ENCODE measurements at regions not wholly inside any gene's neighbourhood (a gene's known extent, or its start where the extent isn't known, plus 50 kb on each side); places are given as distances from the start of the nearest gene placed in this dataset.

DNA sequence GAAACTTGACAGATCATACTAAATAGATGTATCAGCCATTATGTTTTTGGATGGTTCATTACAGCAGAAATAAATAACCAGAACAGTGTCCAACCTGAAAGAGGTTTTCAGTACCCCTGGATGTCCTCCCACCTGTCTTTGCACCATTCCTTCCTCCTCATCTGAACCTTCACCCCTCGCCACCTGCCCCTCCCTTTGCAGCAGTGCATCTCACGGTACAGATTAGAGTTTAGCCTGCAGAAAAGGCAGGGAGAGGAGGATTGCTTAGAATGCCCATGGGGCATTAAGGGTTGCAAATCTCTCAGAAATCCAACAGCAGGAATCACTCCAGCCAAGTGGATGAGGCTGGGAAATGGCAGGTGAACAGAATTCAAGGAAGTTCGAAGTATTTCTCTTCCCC, 155.0 kb downstream of the HS3ST2 start:
- ChIA-PET POLR2A (no interaction called here), CTCF (no interaction called here)
- no peak for TF ChIP-seq HDGF (IDR thresholded peaks at IDR 0.05; ENCODE audit: borderline replicate concordance)
- no peak for TF ChIP-seq SP1 (IDR thresholded peaks at IDR 0.05)
- no peak for TF ChIP-seq FOXK2 (IDR thresholded peaks at IDR 0.05)
- TF ChIP-seq ELF4 (IDR thresholded peaks at IDR 0.05): no peak
- no peak for TF ChIP-seq FOXM1 (IDR thresholded peaks at IDR 0.05; ENCODE audit: borderline replicate concordance)
- TF ChIP-seq, protein P1, sequence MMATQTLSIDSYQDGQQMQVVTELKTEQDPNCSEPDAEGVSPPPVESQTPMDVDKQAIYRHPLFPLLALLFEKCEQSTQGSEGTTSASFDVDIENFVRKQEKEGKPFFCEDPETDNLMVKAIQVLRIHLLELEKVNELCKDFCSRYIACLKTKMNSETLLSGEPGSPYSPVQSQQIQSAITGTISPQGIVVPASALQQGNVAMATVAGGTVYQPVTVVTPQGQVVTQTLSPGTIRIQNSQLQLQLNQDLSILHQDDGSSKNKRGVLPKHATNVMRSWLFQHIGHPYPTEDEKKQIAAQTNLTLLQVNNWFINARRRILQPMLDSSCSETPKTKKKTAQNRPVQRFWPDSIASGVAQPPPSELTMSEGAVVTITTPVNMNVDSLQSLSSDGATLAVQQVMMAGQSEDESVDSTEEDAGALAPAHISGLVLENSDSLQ (IDR thresholded peaks at IDR 0.05): no peak
- TF ChIP-seq CTBP1 (IDR thresholded peaks at IDR 0.05; ENCODE audit: borderline replicate concordance): no peak
- no peak for TF ChIP-seq ZNF384 (IDR thresholded peaks at IDR 0.05)
- TF ChIP-seq SUZ12 (IDR thresholded peaks at IDR 0.05): no peak
- no peak for TF ChIP-seq FOXA1 (IDR thresholded peaks at IDR 0.05)
- TF ChIP-seq BHLHE40 (IDR thresholded peaks at IDR 0.05; ENCODE audit: borderline replicate concordance): no peak
- no peak for TF ChIP-seq NFRKB (IDR thresholded peaks at IDR 0.05)
- TF ChIP-seq TARDBP (IDR thresholded peaks at IDR 0.05): no peak
- TF ChIP-seq ARNT (IDR thresholded peaks at IDR 0.05): no peak
- no peak for DNase-seq (ENCODE audit: extremely low spot score)

DNA sequence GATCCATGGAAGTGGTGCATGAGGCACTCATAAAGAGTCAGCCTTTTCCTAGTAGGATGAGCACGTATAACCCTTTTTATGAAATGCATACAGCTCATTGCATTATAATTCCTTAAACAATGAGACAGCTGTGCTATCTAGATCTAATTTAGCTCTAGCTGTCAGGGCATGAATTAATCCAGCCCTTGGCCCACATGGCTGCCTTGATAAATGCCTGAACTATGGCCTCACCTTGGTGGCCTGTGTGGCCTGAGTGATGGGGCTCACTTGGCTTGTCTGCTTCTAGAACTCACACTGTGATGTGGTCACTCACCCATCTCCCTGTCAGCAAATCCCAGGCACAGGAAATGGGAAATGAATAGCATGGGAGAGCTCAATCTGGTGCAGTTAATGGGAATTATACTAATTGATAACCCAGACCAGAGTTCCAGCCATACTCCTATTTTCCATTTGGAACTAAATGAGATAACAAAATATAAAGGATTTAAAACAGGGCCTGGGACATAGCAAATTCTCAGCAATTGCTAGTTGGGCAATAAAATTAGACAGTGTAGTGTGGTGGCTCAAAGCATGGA, 153.6 kb downstream of the HS3ST2 start:
- CTCF ChIA-PET: no interaction called here
- POLR2A ChIA-PET: no interaction called here

More for the DNA sequence above, 153.6 kb downstream of the HS3ST2 start:
- no peak for TF ChIP-seq ELF4 (IDR thresholded peaks at IDR 0.05)
- no peak for DNase-seq (ENCODE audit: extremely low spot score)

Measured in HEK293T (cell line).